Astrocyte (in vitro differentiated cells and primary cell): ENCODE measurements at regions not wholly inside any gene's neighbourhood (a gene's known extent, or its start where the extent isn't known, plus 50 kb on each side); places are given as distances from the start of the nearest gene placed in this dataset.

Source experiments
- EZH2 ChIP-seq: IDR thresholded peaks from 2 replicates; pipeline ENCODE4 v1.6.1; 2012; ENCODE audit warnings: mild to moderate bottlenecking, low read length, inconsistent platforms; ENCODE audit not compliant: insufficient read depth
- TF ChIP-seq, protein P1 (sequence below): IDR thresholded peaks from 2 replicates; pipeline ENCODE4 v1.5.1; 2011; ENCODE audit warnings: low read depth, mild to moderate bottlenecking, inconsistent platforms, low read length, moderate library complexity; ENCODE audit not compliant: insufficient read depth

DNA sequence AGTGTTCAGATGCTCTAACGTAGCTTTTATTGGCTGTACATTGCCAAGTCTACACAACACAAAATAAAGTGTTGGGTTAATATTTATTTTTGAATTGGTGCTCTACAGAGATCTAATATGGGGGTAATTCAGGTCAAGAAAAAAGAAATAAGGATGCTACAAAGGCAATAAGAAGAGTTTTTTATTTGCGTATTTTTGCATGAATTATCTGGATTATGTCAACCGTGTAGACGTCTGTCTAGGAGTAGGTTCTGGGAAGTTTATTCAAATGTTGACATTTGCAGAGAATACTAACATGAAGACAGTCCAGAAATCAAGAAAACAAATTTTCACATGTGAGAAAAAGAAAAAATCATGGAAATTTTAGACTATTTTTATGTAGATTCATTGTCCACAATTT, 876.7 kb upstream of the POU3F3 start:
- TF ChIP-seq, protein P1, sequence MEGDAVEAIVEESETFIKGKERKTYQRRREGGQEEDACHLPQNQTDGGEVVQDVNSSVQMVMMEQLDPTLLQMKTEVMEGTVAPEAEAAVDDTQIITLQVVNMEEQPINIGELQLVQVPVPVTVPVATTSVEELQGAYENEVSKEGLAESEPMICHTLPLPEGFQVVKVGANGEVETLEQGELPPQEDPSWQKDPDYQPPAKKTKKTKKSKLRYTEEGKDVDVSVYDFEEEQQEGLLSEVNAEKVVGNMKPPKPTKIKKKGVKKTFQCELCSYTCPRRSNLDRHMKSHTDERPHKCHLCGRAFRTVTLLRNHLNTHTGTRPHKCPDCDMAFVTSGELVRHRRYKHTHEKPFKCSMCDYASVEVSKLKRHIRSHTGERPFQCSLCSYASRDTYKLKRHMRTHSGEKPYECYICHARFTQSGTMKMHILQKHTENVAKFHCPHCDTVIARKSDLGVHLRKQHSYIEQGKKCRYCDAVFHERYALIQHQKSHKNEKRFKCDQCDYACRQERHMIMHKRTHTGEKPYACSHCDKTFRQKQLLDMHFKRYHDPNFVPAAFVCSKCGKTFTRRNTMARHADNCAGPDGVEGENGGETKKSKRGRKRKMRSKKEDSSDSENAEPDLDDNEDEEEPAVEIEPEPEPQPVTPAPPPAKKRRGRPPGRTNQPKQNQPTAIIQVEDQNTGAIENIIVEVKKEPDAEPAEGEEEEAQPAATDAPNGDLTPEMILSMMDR, result no peak
- TF ChIP-seq EZH2, result no peak
